ENCODE measurements at regions not wholly inside any gene's neighbourhood (a gene's known extent, or its start where the extent isn't known, plus 50 kb on each side); places are given as distances from the start of the nearest gene placed in this dataset.

DNA sequence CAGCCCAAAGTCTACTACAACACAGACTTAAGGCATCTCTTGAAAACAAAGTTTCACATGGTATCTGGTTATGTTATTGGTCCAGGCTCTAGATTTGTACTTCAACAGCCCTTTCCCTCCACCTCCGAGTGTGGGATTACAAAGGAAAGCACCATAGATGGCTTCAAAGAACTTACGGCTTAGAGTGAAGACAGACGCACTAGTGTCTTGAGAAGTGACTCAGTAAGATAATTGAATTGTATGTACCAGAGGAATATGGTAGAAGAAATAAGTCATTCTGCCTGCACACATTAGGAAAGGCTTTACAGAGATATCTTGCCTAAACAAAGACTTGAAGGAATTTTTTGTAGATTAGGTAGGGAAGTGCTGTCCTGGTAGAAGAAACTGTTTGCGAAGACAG is 392.3 kb upstream of the TNP1 start:
- POLR2A ChIA-PET = no interaction called here
- no peak overlapping the region for H3K4me3 ChIP-seq (ENCODE audit: low read depth in 2 of 2, low read length in 2 of 2)
- in situ Hi-C loops (cut with HindIII; ENCODE audit: low pct_unique_long_range_greater_than_20kb, low sequenced_read_pairs) = no loop called here
- TF ChIP-seq, protein P1, sequence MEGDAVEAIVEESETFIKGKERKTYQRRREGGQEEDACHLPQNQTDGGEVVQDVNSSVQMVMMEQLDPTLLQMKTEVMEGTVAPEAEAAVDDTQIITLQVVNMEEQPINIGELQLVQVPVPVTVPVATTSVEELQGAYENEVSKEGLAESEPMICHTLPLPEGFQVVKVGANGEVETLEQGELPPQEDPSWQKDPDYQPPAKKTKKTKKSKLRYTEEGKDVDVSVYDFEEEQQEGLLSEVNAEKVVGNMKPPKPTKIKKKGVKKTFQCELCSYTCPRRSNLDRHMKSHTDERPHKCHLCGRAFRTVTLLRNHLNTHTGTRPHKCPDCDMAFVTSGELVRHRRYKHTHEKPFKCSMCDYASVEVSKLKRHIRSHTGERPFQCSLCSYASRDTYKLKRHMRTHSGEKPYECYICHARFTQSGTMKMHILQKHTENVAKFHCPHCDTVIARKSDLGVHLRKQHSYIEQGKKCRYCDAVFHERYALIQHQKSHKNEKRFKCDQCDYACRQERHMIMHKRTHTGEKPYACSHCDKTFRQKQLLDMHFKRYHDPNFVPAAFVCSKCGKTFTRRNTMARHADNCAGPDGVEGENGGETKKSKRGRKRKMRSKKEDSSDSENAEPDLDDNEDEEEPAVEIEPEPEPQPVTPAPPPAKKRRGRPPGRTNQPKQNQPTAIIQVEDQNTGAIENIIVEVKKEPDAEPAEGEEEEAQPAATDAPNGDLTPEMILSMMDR (IDR thresholded peaks at IDR 0.05) = no peak
- TF ChIP-seq POLR2AphosphoS5 (IDR thresholded peaks at IDR 0.05; ENCODE audit: low read depth, low read length) (no peak), TCF7L2 (IDR thresholded peaks at IDR 0.05; ENCODE audit: low read depth, low read length) (no peak), SIN3A (IDR thresholded peaks at IDR 0.05; ENCODE audit: borderline replicate concordance, insufficient read depth, low read depth, low read length) (no peak)
- TF ChIP-seq, protein P2, sequence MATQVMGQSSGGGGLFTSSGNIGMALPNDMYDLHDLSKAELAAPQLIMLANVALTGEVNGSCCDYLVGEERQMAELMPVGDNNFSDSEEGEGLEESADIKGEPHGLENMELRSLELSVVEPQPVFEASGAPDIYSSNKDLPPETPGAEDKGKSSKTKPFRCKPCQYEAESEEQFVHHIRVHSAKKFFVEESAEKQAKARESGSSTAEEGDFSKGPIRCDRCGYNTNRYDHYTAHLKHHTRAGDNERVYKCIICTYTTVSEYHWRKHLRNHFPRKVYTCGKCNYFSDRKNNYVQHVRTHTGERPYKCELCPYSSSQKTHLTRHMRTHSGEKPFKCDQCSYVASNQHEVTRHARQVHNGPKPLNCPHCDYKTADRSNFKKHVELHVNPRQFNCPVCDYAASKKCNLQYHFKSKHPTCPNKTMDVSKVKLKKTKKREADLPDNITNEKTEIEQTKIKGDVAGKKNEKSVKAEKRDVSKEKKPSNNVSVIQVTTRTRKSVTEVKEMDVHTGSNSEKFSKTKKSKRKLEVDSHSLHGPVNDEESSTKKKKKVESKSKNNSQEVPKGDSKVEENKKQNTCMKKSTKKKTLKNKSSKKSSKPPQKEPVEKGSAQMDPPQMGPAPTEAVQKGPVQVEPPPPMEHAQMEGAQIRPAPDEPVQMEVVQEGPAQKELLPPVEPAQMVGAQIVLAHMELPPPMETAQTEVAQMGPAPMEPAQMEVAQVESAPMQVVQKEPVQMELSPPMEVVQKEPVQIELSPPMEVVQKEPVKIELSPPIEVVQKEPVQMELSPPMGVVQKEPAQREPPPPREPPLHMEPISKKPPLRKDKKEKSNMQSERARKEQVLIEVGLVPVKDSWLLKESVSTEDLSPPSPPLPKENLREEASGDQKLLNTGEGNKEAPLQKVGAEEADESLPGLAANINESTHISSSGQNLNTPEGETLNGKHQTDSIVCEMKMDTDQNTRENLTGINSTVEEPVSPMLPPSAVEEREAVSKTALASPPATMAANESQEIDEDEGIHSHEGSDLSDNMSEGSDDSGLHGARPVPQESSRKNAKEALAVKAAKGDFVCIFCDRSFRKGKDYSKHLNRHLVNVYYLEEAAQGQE (IDR thresholded peaks at IDR 0.05; ENCODE audit: insufficient read depth in 1 of 2, low read depth in 2 of 2, low read length in 1 of 2) = no peak
- DNase-seq (ENCODE audit: low read depth, low spot score) (no peak), ATAC-seq (no peak)
- CTCF ChIA-PET = no interaction called here
- H3K4me1 ChIP-seq (ENCODE audit: control insufficient read depth, insufficient read depth, low read length) = no peaks in the 10 kb centered on the region
- intact Hi-C loops (cut with micrococcal nuclease; ENCODE audit: unreplicated experiment) = no loop called here
- H3K36me3 ChIP-seq (ENCODE audit: control insufficient read depth, insufficient read depth, low read length) = no peaks in the 10 kb centered on the region
- BruUV-seq (replicated peaks) = no TSS peak
- no peaks in the 10 kb centered on the region for H3K9me3 ChIP-seq (ENCODE audit: control insufficient read depth, insufficient read depth, low read depth, low read length)
- no peaks in the 10 kb centered on the region for H3K27me3 ChIP-seq (ENCODE audit: control insufficient read depth, insufficient read depth, low read length)
- H3K27ac ChIP-seq (ENCODE audit: low read length) = no peak overlapping the region

DNA sequence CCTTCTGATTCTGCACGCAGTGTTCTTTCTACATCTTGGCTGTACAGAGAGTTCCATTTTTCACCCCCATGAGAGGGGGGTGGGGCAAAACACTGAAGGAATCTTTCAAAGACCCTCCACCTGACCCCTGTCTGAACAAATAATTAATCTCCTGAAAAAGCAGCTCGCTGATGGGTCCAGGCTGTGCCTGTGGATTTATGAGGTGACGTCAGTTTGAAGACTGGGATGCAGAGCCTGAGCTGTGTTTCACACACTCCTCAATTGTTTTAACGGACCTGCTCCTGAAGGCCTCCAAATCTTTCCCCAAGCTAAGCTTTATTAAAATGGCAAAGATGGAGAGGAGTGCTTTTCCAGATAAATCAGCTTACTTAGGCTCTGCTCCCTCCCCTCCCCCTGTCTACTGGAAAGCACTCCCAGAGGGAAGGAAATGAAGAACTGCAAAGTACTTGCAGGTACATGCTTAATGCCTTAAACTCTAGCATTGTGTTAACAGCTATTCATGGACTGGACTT is 390.2 kb upstream of the TNP1 start:
- ChIA-PET CTCF (no interaction called here), POLR2A (no interaction called here)
- in situ Hi-C loops (cut with HindIII; ENCODE audit: low pct_unique_long_range_greater_than_20kb, low sequenced_read_pairs) (no loop called here), intact Hi-C loops (cut with micrococcal nuclease; ENCODE audit: unreplicated experiment) (no loop called here)
- DNase-seq (ENCODE audit: low read depth, low spot score) = no peak
- BruUV-seq (replicated peaks) = no TSS peak
- no peaks in the 10 kb centered on the region for H3K27me3 ChIP-seq (ENCODE audit: control insufficient read depth, insufficient read depth, low read length)
- H3K4me3 ChIP-seq (ENCODE audit: low read depth in 2 of 2, low read length in 2 of 2) = no peak overlapping the region
- TF ChIP-seq SIN3A (IDR thresholded peaks at IDR 0.05; ENCODE audit: borderline replicate concordance, insufficient read depth, low read depth, low read length) (no peak), POLR2AphosphoS5 (IDR thresholded peaks at IDR 0.05; ENCODE audit: low read depth, low read length) (no peak)
- TF ChIP-seq, protein P2 (IDR thresholded peaks at IDR 0.05; ENCODE audit: insufficient read depth in 1 of 2, low read depth in 2 of 2, low read length in 1 of 2) = no peak
- ATAC-seq = no peak
- no peaks in the 10 kb centered on the region for H3K4me1 ChIP-seq (ENCODE audit: control insufficient read depth, insufficient read depth, low read length)
- no peak overlapping the region for H3K27ac ChIP-seq (ENCODE audit: low read length)
- no peaks in the 10 kb centered on the region for H3K9me3 ChIP-seq (ENCODE audit: control insufficient read depth, insufficient read depth, low read depth, low read length)
- no peaks in the 10 kb centered on the region for H3K36me3 ChIP-seq (ENCODE audit: control insufficient read depth, insufficient read depth, low read length)

Measured in Panc1 (cell line).